T-cell (primary cell): ENCODE measurements at regions not wholly inside any gene's neighbourhood (a gene's known extent, or its start where the extent isn't known, plus 50 kb on each side); places are given as distances from the start of the nearest gene placed in this dataset.

Experiments used
- ATAC-seq, 4 experiments: fragments of 200-7000 bp in 3 of 4; fragments of 150-1000 bp in 1 of 4; cut with Tn5 transposase; replicated peaks in 1 of 4; 1 replicate in 3 of 4; 2 replicates in 1 of 4; pipeline ENCODE4 v1.10.0; 2021; ENCODE audit warnings: moderate library complexity in 3 of 4, mild to moderate bottlenecking in 2 of 4, moderate number of reproducible peaks in 1 of 4
- CTCF ChIA-PET, 2 donors: fragments of 300-600 bp; sonication (Branson Sonifier 250); formaldehyde crosslinking; loops; one replicate each; lab custom pipeline; 2022; ENCODE audit warnings: antibody characterized with exemption in 2 of 2; lab: Charles Lee
- POLR2A ChIA-PET, 2 donors: fragments of 300-600 bp; sonication (Branson Sonifier 250); formaldehyde crosslinking; loops; one replicate each; lab custom pipeline; 2022; ENCODE audit warnings: antibody characterized with exemption in 2 of 2; lab: Charles Lee
- DNase-seq, 35 experiments: peaks; one replicate each; pipeline versions ENCODE4 v3.0.0 to v3.0.0-alpha.2; 2013 to 2023
- H3K27ac ChIP-seq: one replicate; pipeline ENCODE4 v1.5.1; 2013; ENCODE audit warnings: low read length
- H3K27me3 ChIP-seq, 2 experiments: replicated peaks in 1 of 2; 1 replicate in 1 of 2; 2 replicates in 1 of 2; pipeline versions ENCODE4 v1.6.1 to v1.7.0; 2013; ENCODE audit warnings: low read length in 1 of 2, mixed read lengths in 1 of 2; ENCODE audit not compliant: control insufficient read depth in 2 of 2, insufficient read depth in 2 of 2; ENCODE audit errors: extremely low read depth in 1 of 2
- H3K36me3 ChIP-seq, 2 donors: 1 replicate in 1 of 2; 2 replicates in 1 of 2; pipeline versions ENCODE4 v1.6.1 to v1.7.0; 2013; ENCODE audit warnings: low read length in 1 of 2; ENCODE audit not compliant: control insufficient read depth in 2 of 2, insufficient read depth in 1 of 2; ENCODE audit errors: extremely low read depth in 1 of 2
- H3K4me1 ChIP-seq, 2 experiments: 1 replicate in 1 of 2; 2 replicates in 1 of 2; pipeline versions ENCODE4 v1.6.1 to v1.7.0; 2013; ENCODE audit warnings: low read length in 2 of 2, mixed read lengths in 1 of 2; ENCODE audit not compliant: insufficient read depth in 2 of 2, control insufficient read depth in 1 of 2; ENCODE audit errors: extremely low read depth in 1 of 2
- H3K4me3 ChIP-seq, 2 donors: 1 replicate in 1 of 2; 2 replicates in 1 of 2; pipeline versions ENCODE4 v1.5.1 to v1.7.0; 2013; ENCODE audit warnings: mild to moderate bottlenecking in 2 of 2, low read length in 1 of 2, moderate library complexity in 1 of 2; ENCODE audit not compliant: control insufficient read depth in 1 of 2; ENCODE audit errors: extremely low read depth in 1 of 2
- H3K9me3 ChIP-seq: 2 replicates; pipeline ENCODE4 v1.7.0; 2013
- H3K27ac Mint-ChIP-seq, 2 donors: one replicate each; pipeline ENCODE4 v1.8.0; 2020 to 2021; ENCODE audit warnings: mild to moderate bottlenecking in 2 of 2, mixed read lengths in 2 of 2
- H3K27me3 Mint-ChIP-seq, 2 donors: one replicate each; pipeline ENCODE4 v1.8.0; 2021 to 2022; ENCODE audit warnings: mixed read lengths in 2 of 2
- H3K36me3 Mint-ChIP-seq: one replicate; pipeline ENCODE4 v1.8.0; 2021; ENCODE audit warnings: mixed read lengths
- H3K4me1 Mint-ChIP-seq, 3 donors: one replicate each; pipeline ENCODE4 v1.8.0; 2020 to 2022; ENCODE audit warnings: mixed read lengths in 3 of 3, mild to moderate bottlenecking in 1 of 3
- H3K4me3 Mint-ChIP-seq, 3 donors: one replicate each; pipeline ENCODE4 v1.8.0; 2020 to 2022; ENCODE audit warnings: mild to moderate bottlenecking in 3 of 3, mixed read lengths in 3 of 3, moderate library complexity in 3 of 3
- H3K9me3 Mint-ChIP-seq, 3 donors: one replicate each; pipeline ENCODE4 v1.8.0; 2020 to 2022; ENCODE audit warnings: mixed read lengths in 3 of 3
- WGBS: methylation state at CpG from one replicate; pipeline ENCODE4 v1.1.5; 2013; ENCODE audit warnings: missing lambda C conversion rate; ENCODE audit not compliant: insufficient coverage; 5-methylcytosine and 5-hydroxymethylcytosine counted together

DNA sequence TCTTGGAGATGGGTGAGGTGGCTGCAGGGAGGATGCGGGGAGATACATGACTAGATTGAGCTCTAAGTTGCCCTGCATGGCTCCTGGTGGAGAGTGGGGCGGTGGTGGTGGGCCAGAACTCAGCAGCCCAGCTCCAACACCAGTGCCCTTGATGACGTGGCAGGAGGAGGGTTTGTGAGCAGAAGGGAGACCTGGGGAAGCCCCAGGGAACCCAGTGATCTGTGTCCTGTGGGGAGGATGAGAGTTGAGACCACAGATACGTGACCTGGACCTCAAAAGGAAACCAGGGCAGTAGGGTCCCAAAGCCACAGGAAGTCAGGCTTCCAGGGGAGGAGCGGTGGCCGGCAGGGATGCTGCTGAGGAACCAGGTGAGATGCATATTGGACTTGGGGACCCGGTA is 989.1 kb upstream of the TMEM132C start:
- H3K4me1 Mint-ChIP-seq: peaks cover 0 to 4% (median 4%) of the 10 kb centered on the region in 3 donors
- ChIA-PET CTCF (no interaction called here), POLR2A (interaction anchor here in 1 of 2 donors (0.7 kb wide), 1 partner anchor 160 kb away, joined by 3 read pairs; no protein-coding TSS in a partner anchor)
- no peak for DNase-seq
- H3K4me3 Mint-ChIP-seq: no peak overlapping the region
- ATAC-seq: no peak
- H3K36me3 Mint-ChIP-seq: no peaks in the 10 kb centered on the region
- WGBS: 37% methylated on average over 6 of the region's 7 CpGs
- H3K27ac ChIP-seq: no peak overlapping the region
- H3K27me3 Mint-ChIP-seq: peaks cover 0 to 20% of the 10 kb centered on the region in 2 donors
- H3K36me3 ChIP-seq: no peaks in the 10 kb centered on the region
- peaks cover 0 to under 1% (median 0%) of the 10 kb centered on the region in 3 donors for H3K9me3 Mint-ChIP-seq
- H3K4me3 ChIP-seq: no peak overlapping the region
- no peak overlapping the region for H3K27ac Mint-ChIP-seq
- no peaks in the 10 kb centered on the region for H3K4me1 ChIP-seq
- no peaks in the 10 kb centered on the region for H3K9me3 ChIP-seq
- peaks cover 0 to 19% of the 10 kb centered on the region in 2 experiments for H3K27me3 ChIP-seq

- Mint-ChIP-seq H3K27ac (no peak overlapping the region), H3K9me3 (no peaks in the 10 kb centered on the region), H3K36me3 (no peaks in the 10 kb centered on the region), H3K27me3 (peaks cover 0 to 20% of the 10 kb centered on the region in 2 donors), H3K4me3 (no peak overlapping the region), H3K4me1 (peaks cover 0 to 4% (median 4%) of the 10 kb centered on the region in 3 donors)
- no peak overlapping the region for H3K27ac ChIP-seq
- DNase-seq (no peak), ATAC-seq (no peak)
- H3K4me1 ChIP-seq: no peaks in the 10 kb centered on the region
- peaks cover 0 to 19% of the 10 kb centered on the region in 2 experiments for H3K27me3 ChIP-seq
- no peaks in the 10 kb centered on the region for H3K9me3 ChIP-seq
- ChIA-PET CTCF (no interaction called here), POLR2A (interaction anchor here in 1 of 2 donors (0.7 kb wide), 1 partner anchor 159 kb away, joined by 3 read pairs; no protein-coding TSS in a partner anchor)
- no peak overlapping the region for H3K4me3 ChIP-seq
- H3K36me3 ChIP-seq: no peaks in the 10 kb centered on the region
- WGBS: 100% methylated on average over 3 of the region's 3 CpGs
Measured at GRCh38 chr12:127278351-127278750, 988.6 kb upstream of the TMEM132C start.

DNA sequence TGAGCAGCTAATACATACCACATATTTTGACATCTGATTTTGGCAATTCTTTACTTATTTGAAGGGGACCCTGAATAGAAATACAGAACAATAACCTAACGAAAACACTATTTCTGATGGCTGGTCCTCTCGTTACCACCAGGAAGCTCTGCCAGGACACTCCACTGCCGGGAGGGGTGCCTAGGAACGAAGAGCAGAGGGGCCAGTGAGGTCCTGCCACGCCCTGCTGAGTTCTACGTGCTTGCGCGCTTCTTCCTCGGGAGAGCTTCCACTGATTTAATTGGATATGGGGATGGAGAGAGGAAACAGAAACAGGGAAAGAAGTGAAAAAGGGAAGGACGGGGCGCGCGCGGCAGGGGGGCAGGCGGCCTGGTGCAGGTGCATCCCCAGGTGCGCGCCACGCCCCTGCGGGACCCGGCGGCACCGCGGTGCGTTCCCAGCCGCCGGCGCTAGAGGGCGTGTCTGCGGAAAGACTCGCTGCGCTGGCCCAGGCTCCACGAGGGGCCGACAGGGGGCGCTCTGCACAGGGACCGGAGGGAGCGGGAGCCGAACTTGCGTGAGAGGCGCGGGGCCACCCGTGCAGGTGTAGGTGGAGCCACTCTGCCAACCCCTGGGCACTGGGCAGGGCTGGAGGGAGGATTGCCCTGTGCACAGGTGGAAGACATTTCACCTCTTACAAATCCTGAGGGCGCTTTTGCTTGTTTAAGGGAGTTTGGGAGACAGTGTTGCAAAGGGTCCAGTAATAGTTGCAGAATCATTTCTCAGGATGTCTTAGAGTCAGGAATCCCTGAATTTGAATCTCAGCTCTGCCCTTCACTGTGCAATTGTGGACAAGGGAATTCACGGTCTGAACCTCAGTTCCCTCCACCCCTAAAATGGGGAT is 986.3 kb upstream of the TMEM132C start:
- no peaks in the 10 kb centered on the region for H3K36me3 ChIP-seq
- peaks cover 0 to 19% of the 10 kb centered on the region in 2 experiments for H3K27me3 ChIP-seq
- WGBS: 17% methylated on average over 41 of the region's 43 CpGs
- H3K36me3 Mint-ChIP-seq: no peaks in the 10 kb centered on the region
- DNase-seq: peak in 28 of 35 experiments; percentile 3 to 56 (median 31)
- no peaks in the 10 kb centered on the region for H3K4me1 ChIP-seq
- no peak overlapping the region for H3K27ac ChIP-seq
- peaks cover 0 to 4% (median 4%) of the 10 kb centered on the region in 3 donors for H3K4me1 Mint-ChIP-seq
- no peak overlapping the region for H3K4me3 ChIP-seq
- POLR2A ChIA-PET: no interaction called here
- ATAC-seq: peak in 3 of 4 experiments; percentile 59 to 74 (median 66)
- H3K9me3 Mint-ChIP-seq: no peaks in the 10 kb centered on the region
- H3K27me3 Mint-ChIP-seq: peaks cover 0 to 12% of the 10 kb centered on the region in 2 donors
- CTCF ChIA-PET: interaction anchor here in 1 of 2 donors (0.9 kb wide), 1 partner anchor 397 kb away, joined by 3 read pairs; no protein-coding TSS in a partner anchor
- no peaks in the 10 kb centered on the region for H3K9me3 ChIP-seq
- H3K27ac Mint-ChIP-seq: no peak overlapping the region
- H3K4me3 Mint-ChIP-seq: no peak overlapping the region

GRCh38 chr12:127282786-127283565 is 984.0 kb upstream of the TMEM132C start:
- Histone ChIP-seq H3K4me1 (no peaks in the 10 kb centered on the region), H3K36me3 (no peaks in the 10 kb centered on the region), H3K4me3 (no peak overlapping the region), H3K27ac (no peak overlapping the region), H3K9me3 (no peaks in the 10 kb centered on the region), H3K27me3 (peaks cover 0 to 17% of the 10 kb centered on the region in 2 experiments)
- Mint-ChIP-seq H3K27me3 (peaks cover 0 to 7% of the 10 kb centered on the region in 2 donors), H3K9me3 (peaks cover 0 to 2% (median 0%) of the 10 kb centered on the region in 3 donors), H3K4me1 (peaks cover 0 to 4% (median 4%) of the 10 kb centered on the region in 3 donors), H3K27ac (no peak overlapping the region), H3K36me3 (no peaks in the 10 kb centered on the region), H3K4me3 (no peak overlapping the region)
- ChIA-PET CTCF (interaction anchor here (0.6 to 0.7 kb wide), 3 partner anchors 18 to 225 kb away, joined by 5 to 11 read pairs (median 7); no protein-coding TSS in a partner anchor), POLR2A (interaction anchor here (0.6 to 0.8 kb wide), 2 partner anchors 530 to 741 kb away, joined by 3 to 10 read pairs; no protein-coding TSS in a partner anchor)
- WGBS: 71% methylated on average over 3 of the region's 7 CpGs
- ATAC-seq (no peak), DNase-seq (no peak)

DNA sequence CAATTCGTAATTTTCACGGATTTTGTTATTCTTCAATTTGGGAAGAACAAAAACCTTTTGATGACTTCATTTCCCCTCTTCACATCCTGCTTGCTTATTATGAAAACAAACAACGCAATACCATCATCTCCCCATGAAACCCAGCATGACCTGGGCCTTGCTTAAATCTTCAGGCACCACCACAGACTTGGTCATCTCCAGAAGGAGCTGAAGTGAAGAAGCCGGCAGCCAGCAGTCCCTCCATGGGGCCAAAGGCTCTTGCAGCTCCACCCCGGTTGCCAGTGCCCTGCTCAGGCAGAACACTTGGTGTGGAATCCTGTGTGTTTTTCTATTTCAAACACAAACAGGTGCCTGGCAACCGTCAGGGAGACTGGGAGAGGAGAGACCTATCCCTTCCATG is 982.9 kb upstream of the TMEM132C start:
- CTCF ChIA-PET: no interaction called here
- no peaks in the 10 kb centered on the region for H3K36me3 ChIP-seq
- H3K27ac ChIP-seq: no peak overlapping the region
- Mint-ChIP-seq H3K9me3 (peaks cover 0 to 3% (median 0%) of the 10 kb centered on the region in 3 donors), H3K36me3 (no peaks in the 10 kb centered on the region), H3K4me3 (no peak overlapping the region), H3K27me3 (peaks cover 0 to 4% of the 10 kb centered on the region in 2 donors), H3K4me1 (peaks cover 0 to 4% (median 4%) of the 10 kb centered on the region in 3 donors), H3K27ac (no peak overlapping the region)
- DNase-seq (no peak), ATAC-seq (no peak)
- POLR2A ChIA-PET: no interaction called here
- H3K4me3 ChIP-seq: no peak overlapping the region
- 71% methylated on average over 2 of the region's 6 CpGs for WGBS
- no peaks in the 10 kb centered on the region for H3K9me3 ChIP-seq
- H3K4me1 ChIP-seq: no peaks in the 10 kb centered on the region
- H3K27me3 ChIP-seq: peaks cover 0 to 12% of the 10 kb centered on the region in 2 experiments
